Stimulated activated CD8-positive, alpha-beta memory T cell treated with anti-CD3 and anti-CD28 coated beads, Interleukin-12 subunit alpha, Interleukin-12 subunit beta, amount 100 ng/mL, for 24 hours (primary cell): ENCODE measurements at regions not wholly inside any gene's neighbourhood (a gene's known extent, or its start where the extent isn't known, plus 50 kb on each side); places are given as distances from the start of the nearest gene placed in this dataset.
"Not testable (repeated sequence)": the region's sequence is repeated elsewhere in the genome, so short reads cannot be mapped to it uniquely, and the experiment has no call there.

Source experiments
- DNase-seq: peaks from one replicate; pipeline ENCODE4 v3.0.0-alpha.2; 2020; ENCODE audit errors: extremely low read depth

GRCh38 chr7:131014906-131015656 is 281.1 kb upstream of the KLF14 start:
- no peak for DNase-seq

- DNase-seq: no peak
Measured at GRCh38 chr7:131015657-131015958, 281.6 kb upstream of the KLF14 start.

- DNase-seq: no peak
Measured at GRCh38 chr7:131016230-131016629, 282.2 kb upstream of the KLF14 start.

GRCh38 chr7:131019351-131019750 is 285.3 kb upstream of the KLF14 start:
- no peak for DNase-seq

- no peak for DNase-seq
Measured at GRCh38 chr7:131020759-131021261, 286.8 kb upstream of the KLF14 start.

GRCh38 chr7:131021460-131021859 is 287.5 kb upstream of the KLF14 start:
- DNase-seq: no peak

- DNase-seq: no peak
Measured at GRCh38 chr7:131021902-131022301, 287.9 kb upstream of the KLF14 start.

GRCh38 chr7:131026297-131027000 is 292.4 kb upstream of the KLF14 start:
- no peak for DNase-seq

- no peak for DNase-seq
Measured at GRCh38 chr7:131027287-131027773, 293.3 kb upstream of the KLF14 start.

GRCh38 chr7:131028295-131028694 is 294.3 kb upstream of the KLF14 start:
- DNase-seq: no peak

- no peak for DNase-seq
Measured at GRCh38 chr7:131029002-131029401, 295.0 kb upstream of the KLF14 start.

GRCh38 chr7:131031099-131031868 is 296.4 kb upstream of the MKLN1 start:
- DNase-seq: no peak

- no peak for DNase-seq
Measured at GRCh38 chr7:131032786-131033185, 294.9 kb upstream of the MKLN1 start.

GRCh38 chr7:131034166-131034881 is 293.4 kb upstream of the MKLN1 start:
- DNase-seq: no peak

- DNase-seq: no peak
Measured at GRCh38 chr7:131035088-131035770, 292.4 kb upstream of the MKLN1 start.

GRCh38 chr7:131038153-131038552 is 289.5 kb upstream of the MKLN1 start:
- DNase-seq: no peak

GRCh38 chr7:131039355-131039762 is 288.3 kb upstream of the MKLN1 start:
- DNase-seq: no peak

- DNase-seq: no peak
Measured at GRCh38 chr7:131039836-131040235, 287.8 kb upstream of the MKLN1 start.

GRCh38 chr7:131040467-131040932 is 287.2 kb upstream of the MKLN1 start:
- no peak for DNase-seq

- not testable (repeated sequence) for DNase-seq
Measured at GRCh38 chr7:131041012-131041695, 286.5 kb upstream of the MKLN1 start.
